DOHH2 (cell line): ENCODE measurements at regions not wholly inside any gene's neighbourhood (a gene's known extent, or its start where the extent isn't known, plus 50 kb on each side); places are given as distances from the start of the nearest gene placed in this dataset.

ENCODE experiments used
- EZH2phosphoT487 ChIP-seq: fragments of 200-600 bp; sonication (generic); IDR thresholded peaks from 2 replicates; pipeline ENCODE4 v1.6.1; 2017; ENCODE audit warnings: borderline replicate concordance, mild to moderate bottlenecking, antibody characterized with exemption, low read length, moderate library complexity, mixed read lengths
- TF ChIP-seq, protein P1 (sequence below): fragments of 200-600 bp; sonication (generic); IDR thresholded peaks from one replicate; pipeline ENCODE4 v1.5.1; 2014; ENCODE audit warnings: antibody characterized with exemption, mild to moderate bottlenecking, low read depth, low read length; ENCODE audit not compliant: poor library complexity, severe bottlenecking

DNA sequence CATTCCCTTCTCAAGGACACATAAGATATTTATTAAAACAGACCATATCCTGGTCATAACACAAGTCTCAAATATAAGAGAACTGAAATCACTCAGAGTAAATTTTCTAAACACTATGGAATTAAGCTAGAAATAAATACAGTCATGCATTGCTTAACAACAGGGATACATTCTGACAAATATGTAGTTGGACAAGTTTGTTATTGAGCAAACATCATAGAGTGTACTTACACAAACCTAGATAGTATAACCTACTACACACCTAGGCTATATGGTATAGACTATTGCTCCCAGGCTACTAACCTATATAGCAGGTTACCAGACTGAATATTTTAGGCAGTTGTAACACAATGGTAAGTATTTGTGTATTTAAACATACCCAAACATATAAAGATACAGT, 104.0 kb downstream of the MIS18A start:
- TF ChIP-seq, protein P1, sequence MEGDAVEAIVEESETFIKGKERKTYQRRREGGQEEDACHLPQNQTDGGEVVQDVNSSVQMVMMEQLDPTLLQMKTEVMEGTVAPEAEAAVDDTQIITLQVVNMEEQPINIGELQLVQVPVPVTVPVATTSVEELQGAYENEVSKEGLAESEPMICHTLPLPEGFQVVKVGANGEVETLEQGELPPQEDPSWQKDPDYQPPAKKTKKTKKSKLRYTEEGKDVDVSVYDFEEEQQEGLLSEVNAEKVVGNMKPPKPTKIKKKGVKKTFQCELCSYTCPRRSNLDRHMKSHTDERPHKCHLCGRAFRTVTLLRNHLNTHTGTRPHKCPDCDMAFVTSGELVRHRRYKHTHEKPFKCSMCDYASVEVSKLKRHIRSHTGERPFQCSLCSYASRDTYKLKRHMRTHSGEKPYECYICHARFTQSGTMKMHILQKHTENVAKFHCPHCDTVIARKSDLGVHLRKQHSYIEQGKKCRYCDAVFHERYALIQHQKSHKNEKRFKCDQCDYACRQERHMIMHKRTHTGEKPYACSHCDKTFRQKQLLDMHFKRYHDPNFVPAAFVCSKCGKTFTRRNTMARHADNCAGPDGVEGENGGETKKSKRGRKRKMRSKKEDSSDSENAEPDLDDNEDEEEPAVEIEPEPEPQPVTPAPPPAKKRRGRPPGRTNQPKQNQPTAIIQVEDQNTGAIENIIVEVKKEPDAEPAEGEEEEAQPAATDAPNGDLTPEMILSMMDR: no peak
- TF ChIP-seq EZH2phosphoT487: no peak
